ENCODE measurements at regions not wholly inside any gene's neighbourhood (a gene's known extent, or its start where the extent isn't known, plus 50 kb on each side); places are given as distances from the start of the nearest gene placed in this dataset.

- TF ChIP-seq, protein P1, sequence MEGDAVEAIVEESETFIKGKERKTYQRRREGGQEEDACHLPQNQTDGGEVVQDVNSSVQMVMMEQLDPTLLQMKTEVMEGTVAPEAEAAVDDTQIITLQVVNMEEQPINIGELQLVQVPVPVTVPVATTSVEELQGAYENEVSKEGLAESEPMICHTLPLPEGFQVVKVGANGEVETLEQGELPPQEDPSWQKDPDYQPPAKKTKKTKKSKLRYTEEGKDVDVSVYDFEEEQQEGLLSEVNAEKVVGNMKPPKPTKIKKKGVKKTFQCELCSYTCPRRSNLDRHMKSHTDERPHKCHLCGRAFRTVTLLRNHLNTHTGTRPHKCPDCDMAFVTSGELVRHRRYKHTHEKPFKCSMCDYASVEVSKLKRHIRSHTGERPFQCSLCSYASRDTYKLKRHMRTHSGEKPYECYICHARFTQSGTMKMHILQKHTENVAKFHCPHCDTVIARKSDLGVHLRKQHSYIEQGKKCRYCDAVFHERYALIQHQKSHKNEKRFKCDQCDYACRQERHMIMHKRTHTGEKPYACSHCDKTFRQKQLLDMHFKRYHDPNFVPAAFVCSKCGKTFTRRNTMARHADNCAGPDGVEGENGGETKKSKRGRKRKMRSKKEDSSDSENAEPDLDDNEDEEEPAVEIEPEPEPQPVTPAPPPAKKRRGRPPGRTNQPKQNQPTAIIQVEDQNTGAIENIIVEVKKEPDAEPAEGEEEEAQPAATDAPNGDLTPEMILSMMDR (IDR thresholded peaks at IDR 0.05; ENCODE audit: control insufficient read depth, insufficient read depth, low read depth, low read length, missing control alignments): no peak
- H3K4me3 ChIP-seq (ENCODE audit: control insufficient read depth, low read depth, low read length): no peak overlapping the region
- no peak for DNase-seq (ENCODE audit: low read depth)
Measured at GRCh38 chr18:61989138-61989537, 96.3 kb upstream of the RNF152 start.

GRCh38 chr18:61988100-61988499, 95.3 kb upstream of the RNF152 start:
- H3K4me3 ChIP-seq (ENCODE audit: control insufficient read depth, low read depth, low read length): no peak overlapping the region
- DNase-seq (ENCODE audit: low read depth): no peak
- TF ChIP-seq, protein P1 (IDR thresholded peaks at IDR 0.05; ENCODE audit: control insufficient read depth, insufficient read depth, low read depth, low read length, missing control alignments): no peak

DNA sequence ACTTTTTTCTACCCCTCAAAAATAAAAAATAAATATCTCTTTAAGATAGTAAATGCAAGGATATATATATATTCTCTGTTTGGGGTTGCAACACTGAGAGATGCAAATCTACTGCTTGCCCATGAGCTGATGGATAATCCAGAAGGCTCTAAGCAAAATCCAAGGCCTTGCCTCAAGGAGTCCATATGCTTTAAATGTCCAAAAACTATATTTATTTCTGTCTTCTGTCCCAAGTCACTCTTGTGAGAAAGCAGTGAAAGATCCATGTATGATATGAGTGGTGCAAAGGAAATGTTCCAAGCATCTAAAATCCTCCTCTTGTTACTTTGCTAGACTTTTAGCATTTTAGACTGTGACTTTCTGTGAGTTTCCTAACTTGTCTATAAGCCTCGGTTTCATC, 92.9 kb upstream of the RNF152 start:
- no peak for DNase-seq (ENCODE audit: low read depth)
- TF ChIP-seq, protein P1 (IDR thresholded peaks at IDR 0.05; ENCODE audit: control insufficient read depth, insufficient read depth, low read depth, low read length, missing control alignments): no peak
- H3K4me3 ChIP-seq (ENCODE audit: control insufficient read depth, low read depth, low read length): no peak overlapping the region

- no peak overlapping the region for H3K4me3 ChIP-seq (ENCODE audit: control insufficient read depth, low read depth, low read length)
- TF ChIP-seq, protein P1 (IDR thresholded peaks at IDR 0.05; ENCODE audit: control insufficient read depth, insufficient read depth, low read depth, low read length, missing control alignments): no peak
- no peak for DNase-seq (ENCODE audit: low read depth)
Measured at GRCh38 chr18:61984349-61984748, 91.5 kb upstream of the RNF152 start.

GRCh38 chr18:61982475-61982874, 89.7 kb upstream of the RNF152 start:
- TF ChIP-seq, protein P1 (IDR thresholded peaks at IDR 0.05; ENCODE audit: control insufficient read depth, insufficient read depth, low read depth, low read length, missing control alignments): no peak
- no peak for DNase-seq (ENCODE audit: low read depth)
- H3K4me3 ChIP-seq (ENCODE audit: control insufficient read depth, low read depth, low read length): no peak overlapping the region

DNA sequence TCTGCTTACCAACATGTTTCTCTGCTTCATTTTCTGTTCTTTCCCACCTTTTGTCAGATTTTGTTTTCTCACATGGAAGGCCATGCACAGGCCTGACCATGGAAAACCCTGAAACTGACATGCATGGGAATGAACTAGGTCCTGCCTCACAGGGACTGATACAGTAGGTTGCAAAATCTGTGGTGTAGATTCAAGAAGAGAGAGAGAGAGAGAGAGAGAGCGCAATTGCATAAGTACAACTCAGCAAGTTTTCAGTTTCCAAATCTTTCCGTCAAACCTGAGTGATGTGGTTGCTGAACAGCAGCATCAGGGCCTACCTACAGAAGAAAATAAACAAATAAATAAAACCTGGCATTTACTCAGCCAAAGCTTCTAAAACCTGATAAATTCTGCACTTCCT, 87.5 kb upstream of the RNF152 start:
- TF ChIP-seq, protein P1 (IDR thresholded peaks at IDR 0.05; ENCODE audit: control insufficient read depth, insufficient read depth, low read depth, low read length, missing control alignments): no peak
- no peak overlapping the region for H3K4me3 ChIP-seq (ENCODE audit: control insufficient read depth, low read depth, low read length)

More for the DNA sequence above, 87.5 kb upstream of the RNF152 start:
- no peak for DNase-seq (ENCODE audit: low read depth)

All from AG09309 (cell line).